GM18520 (cell line): ENCODE measurements at regions not wholly inside any gene's neighbourhood (a gene's known extent, or its start where the extent isn't known, plus 50 kb on each side); places are given as distances from the start of the nearest gene placed in this dataset.
"Not testable (repeated sequence)": the region's sequence is repeated elsewhere in the genome, so short reads cannot be mapped to it uniquely, and the experiment has no call there.

Experiments used
- ATAC-seq: cut with Tn5 transposase; IDR thresholded peaks from one replicate; pipeline ENCODE4 v1.9.1; 2021; ENCODE audit not compliant: unreplicated experiment

GRCh38 chr10:109664554-109664953 lies 258.8 kb downstream of the XPNPEP1 start:
- ATAC-seq = no peak

- ATAC-seq = no peak
Measured at GRCh38 chr10:109663122-109663521, 260.2 kb downstream of the XPNPEP1 start.

DNA sequence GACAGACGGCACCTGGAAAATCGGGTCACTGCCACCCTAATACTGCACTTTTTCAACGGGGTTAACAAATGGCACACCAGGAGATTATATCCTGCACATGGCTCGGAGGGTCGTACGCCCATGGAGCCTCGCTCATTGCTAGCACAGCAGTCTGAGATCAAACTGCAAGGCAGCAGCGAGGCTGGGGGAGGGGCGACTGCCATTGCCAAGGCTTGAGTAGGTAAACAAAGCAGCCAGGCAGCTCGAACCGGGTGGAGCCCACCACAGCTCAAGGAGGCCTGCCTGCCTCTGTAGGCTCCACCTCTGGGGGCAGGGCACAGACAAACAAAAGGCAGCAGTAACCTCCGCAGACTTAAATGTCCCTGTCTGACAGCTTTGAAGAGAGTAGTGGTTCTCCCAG lies 270.7 kb downstream of the XPNPEP1 start:
- not testable (repeated sequence) for ATAC-seq

DNA sequence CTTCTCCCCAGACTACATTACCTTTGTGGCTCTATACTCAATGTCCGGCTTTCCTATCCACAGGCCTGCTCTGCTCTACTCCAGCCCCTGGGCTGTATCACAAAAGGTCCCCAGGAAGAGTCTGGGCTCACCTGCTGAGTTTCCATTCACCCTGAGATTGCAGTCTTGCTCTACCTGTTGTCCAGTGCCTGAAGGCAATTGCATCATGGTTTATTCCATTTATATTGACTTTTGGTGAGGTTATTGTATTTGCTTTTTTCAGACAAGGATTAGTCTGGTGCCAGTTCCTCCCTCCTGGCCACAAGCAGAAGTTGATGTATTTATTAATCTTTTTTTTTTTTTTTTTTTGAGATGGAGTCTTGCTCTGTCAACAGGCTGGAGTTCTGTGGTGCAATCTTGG lies 273.1 kb downstream of the XPNPEP1 start:
- no peak for ATAC-seq

GRCh38 chr10:109647627-109648026 lies 275.7 kb downstream of the XPNPEP1 start:
- no peak for ATAC-seq

GRCh38 chr10:109633846-109634245 lies 289.5 kb downstream of the XPNPEP1 start:
- ATAC-seq = no peak

- not testable (repeated sequence) for ATAC-seq
Measured at GRCh38 chr10:109633017-109633416, 290.3 kb downstream of the XPNPEP1 start.

- no peak for ATAC-seq
Measured at GRCh38 chr10:109624939-109625338, 298.4 kb downstream of the XPNPEP1 start.

- no peak for ATAC-seq
Measured at GRCh38 chr10:109622566-109622965, 300.7 kb downstream of the XPNPEP1 start.

- ATAC-seq = no peak
Measured at GRCh38 chr10:109620396-109620795, 302.9 kb downstream of the XPNPEP1 start.

DNA sequence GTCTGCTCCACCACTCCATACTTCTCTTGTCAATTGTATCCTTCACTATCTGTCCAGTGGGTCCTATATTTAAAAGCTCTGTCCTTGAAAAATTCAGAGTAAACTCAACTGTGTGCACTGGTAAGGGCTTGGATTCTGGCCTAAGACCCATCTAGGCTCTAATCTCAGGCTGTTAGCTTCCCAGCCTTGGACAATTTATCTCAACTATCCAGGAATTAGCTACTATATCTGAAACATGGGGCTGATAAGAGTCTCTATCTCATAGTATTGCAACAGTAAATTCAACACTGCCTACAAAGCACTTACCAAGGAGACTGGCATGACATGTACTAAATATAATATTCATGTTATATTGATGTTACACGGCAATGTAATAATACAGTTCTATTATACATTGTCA lies 303.4 kb downstream of the XPNPEP1 start:
- no peak for ATAC-seq

DNA sequence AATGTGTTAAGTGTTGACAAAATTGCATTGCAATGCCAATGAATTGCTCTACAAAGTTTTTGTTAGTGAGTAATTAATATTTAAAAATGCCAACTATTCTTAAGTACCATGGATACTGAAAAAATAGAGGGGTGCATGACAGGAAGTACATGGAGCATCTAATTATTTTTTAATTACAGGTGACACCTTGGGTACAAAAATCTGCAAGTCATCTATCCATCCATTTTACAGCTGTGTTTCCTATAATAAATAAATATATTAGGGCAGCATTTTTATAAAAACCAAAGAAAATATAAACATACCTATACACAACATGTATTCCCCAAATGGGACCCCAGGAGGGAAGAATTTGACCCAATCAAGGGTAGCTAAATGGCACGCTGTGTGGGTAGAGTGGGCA lies 304.6 kb downstream of the XPNPEP1 start:
- no peak for ATAC-seq

DNA sequence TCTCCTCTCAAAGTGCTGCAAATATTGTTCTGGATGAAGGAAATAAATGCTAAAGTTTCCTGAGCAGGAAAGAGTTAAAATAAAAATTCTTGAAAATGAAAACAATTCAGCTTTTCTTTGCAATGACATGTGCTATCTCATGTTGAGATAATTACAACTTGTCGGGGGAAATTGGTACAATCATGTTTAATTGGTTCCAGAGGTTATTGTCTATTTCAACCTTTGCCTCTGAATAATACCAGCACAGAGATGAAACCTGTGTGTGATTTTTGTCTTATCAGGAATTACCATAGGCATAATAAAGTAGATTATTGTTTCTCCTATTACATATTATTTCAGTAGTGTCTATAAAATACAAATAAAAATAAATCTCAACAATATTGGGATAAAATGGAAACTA lies 305.0 kb downstream of the XPNPEP1 start:
- ATAC-seq = no peak

- no peak for ATAC-seq
Measured at GRCh38 chr10:109616359-109616980, 306.8 kb downstream of the XPNPEP1 start.

GRCh38 chr10:109595356-109595755 lies 328.0 kb downstream of the XPNPEP1 start:
- not testable (repeated sequence) for ATAC-seq

DNA sequence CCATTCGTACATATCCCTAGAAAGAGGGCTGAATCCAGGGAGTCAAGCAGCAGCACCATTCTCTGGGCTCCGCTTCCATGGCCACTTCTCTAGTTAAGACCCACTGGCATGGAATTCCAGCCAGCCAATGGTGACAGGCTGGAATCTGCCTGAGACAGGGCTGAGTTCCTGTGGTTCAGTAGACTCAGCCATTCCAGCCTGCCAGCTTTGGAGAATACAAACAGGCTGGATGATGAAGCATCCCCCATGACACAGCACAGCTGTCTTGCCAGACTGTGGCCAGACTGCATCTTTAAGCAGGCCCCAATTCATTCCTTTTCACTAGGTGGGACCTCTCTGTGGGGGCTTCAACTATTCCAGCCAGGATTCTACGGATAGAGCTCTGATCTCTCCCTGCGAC lies 329.6 kb downstream of the XPNPEP1 start:
- ATAC-seq = no peak

DNA sequence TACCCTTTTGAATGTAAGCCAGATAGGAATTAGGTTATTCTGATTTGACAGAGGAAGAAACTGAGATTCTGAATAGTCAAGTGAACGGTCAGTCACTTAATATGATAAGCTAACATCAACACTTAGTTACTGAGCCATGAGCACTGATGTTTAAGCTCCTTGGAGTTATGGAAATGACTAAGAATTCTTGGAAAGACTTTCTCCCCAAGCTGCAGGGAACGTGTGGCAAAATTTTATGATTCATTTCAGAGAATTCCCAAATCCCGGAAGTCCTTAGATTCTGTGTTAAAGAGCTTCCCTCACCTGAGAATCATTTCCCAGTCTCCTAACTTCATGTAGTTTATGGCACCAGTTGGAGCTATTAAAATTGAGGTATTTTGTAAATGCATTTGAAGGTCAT lies 330.9 kb downstream of the XPNPEP1 start:
- ATAC-seq = no peak

DNA sequence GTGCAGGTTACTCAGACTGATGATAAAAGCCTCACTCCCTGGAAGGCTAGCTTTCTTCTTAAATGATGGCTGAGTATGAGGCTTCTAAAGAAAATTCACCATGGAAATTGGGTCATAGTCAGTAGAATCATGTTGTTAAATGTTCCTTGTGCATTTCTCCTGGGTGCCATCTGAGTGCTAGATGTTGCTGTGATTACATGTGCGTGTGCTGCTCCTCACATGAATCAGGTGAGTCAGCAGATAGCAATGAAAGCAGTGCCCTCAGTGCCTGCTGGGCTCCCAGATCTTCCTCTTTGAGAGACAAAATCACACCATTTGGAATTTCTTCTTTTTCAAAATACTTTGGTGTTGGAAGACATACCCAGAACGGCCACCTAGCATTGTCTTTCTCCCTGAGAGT lies 331.7 kb downstream of the XPNPEP1 start:
- no peak for ATAC-seq

- no peak for ATAC-seq
Measured at GRCh38 chr10:109588259-109588658, 335.1 kb downstream of the XPNPEP1 start.

DNA sequence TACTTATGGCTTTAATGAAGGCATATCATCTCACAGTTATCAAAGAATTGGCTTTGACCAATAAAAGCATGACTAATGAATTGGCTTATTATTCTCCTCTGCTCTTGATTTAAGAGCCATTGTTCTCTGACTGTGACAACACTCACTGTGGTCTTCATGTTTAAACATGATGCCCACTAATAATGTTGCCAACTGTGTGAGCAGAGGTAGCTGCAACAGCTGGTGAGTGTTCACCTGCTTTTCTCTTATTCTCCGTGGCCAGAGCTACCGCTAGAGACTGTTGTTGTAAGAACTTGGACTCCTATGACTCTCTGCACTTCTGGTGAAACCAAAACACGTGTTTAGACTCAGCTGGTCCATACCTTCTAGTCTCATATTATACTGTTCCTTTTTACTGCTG lies 335.9 kb downstream of the XPNPEP1 start:
- no peak for ATAC-seq

DNA sequence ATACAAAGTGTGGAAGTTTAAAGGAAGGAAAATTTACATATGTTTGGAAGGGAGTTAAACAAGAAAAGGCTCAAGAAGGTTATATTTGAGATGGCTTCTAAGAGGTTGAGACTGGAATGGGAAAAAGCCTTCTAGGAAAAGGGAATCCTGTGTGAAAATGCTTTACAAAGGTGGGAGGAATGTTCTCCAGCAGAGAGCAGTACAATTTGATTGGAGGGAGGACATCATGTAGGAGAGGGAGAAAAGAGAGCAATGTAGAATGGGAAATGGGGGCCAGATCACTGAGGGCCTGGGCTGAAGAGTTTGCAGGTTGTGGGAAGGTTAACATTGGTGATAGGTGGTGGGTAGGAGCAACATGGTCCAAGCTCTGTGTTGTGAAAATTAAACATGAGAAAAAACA lies 366.9 kb downstream of the XPNPEP1 start:
- no peak for ATAC-seq

- not testable (repeated sequence) for ATAC-seq
Measured at GRCh38 chr10:109542050-109542603, 381.2 kb downstream of the XPNPEP1 start.

GRCh38 chr10:109534193-109534592 lies 389.1 kb downstream of the XPNPEP1 start:
- ATAC-seq = no peak
